Germinal center (tissue), 1 donor: ENCODE measurements at regions not wholly inside any gene's neighbourhood (a gene's known extent, or its start where the extent isn't known, plus 50 kb on each side); places are given as distances from the start of the nearest gene placed in this dataset.

Source experiments
- DNase-seq: peaks from one replicate; pipeline ENCODE4 v3.0.0; 2012; ENCODE audit warnings: mixed read lengths, low spot score

- no peak for DNase-seq
Measured at GRCh38 chr3:28816017-28816416, 464.9 kb upstream of the RBMS3 start.

DNA sequence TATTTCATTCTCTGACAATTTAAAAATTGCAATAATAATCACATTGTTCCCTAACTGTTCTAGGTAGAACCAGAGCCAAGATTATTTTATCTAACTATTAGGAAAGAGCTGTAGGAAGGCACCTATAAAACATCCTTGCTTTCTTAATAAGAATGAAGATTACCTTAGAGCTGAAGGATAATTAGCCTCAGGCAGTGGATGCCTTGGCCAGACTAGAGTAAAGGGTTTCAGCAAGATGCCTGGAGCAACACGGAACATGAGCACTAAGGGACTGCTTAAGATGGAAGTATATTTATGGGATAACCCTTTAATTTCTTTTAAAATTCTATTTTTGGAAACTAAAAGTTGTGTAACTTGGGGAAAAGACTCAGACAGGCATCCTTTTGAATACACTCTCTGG is 456.6 kb upstream of the RBMS3 start:
- no peak for DNase-seq

GRCh38 chr3:28826840-28827239 is 454.0 kb upstream of the RBMS3 start:
- DNase-seq = no peak

- no peak for DNase-seq
Measured at GRCh38 chr3:28835249-28835648, 445.6 kb upstream of the RBMS3 start.

GRCh38 chr3:28835751-28836150 is 445.1 kb upstream of the RBMS3 start:
- DNase-seq = no peak

DNA sequence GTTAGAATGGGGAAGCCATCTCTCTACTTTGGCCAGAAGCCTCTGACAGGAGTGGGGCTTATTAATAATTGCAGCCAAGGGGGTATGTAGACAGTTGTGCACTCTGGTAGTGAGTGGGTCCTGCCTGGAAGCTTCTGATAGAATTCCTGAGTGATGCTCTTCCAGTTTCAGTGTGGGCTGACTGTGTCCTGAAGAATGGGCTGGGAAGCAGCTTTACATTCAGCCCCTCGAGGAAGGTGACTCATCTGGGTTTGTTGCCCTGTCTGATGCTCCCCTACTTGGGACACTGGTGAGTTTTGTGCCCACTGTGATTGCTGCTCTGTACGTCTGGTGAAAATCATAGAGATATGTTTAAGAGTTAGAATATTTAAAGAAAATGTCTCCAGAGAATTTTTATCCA is 444.7 kb upstream of the RBMS3 start:
- DNase-seq = no peak

GRCh38 chr3:28840976-28841376 is 439.9 kb upstream of the RBMS3 start:
- DNase-seq = no peak

DNA sequence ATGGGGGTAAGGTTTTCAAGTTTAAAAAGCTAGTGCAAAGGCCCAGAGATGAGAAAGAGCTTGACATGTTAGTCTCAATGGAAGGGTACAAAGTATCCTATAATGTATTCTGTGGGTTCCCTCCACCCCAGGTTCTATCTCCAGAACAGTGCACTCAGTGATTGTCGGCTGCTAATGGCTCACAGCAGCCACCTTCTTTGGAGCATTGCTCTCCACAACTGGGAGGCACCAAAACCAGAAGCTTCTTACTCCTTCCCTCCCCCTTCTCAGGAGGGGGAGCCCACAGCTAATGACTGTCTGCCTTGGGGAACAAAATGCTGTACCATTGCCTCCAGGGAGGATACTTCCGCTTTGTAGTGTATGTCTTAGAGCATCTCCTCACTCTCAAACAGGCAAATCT is 439.4 kb upstream of the RBMS3 start:
- DNase-seq = no peak

DNA sequence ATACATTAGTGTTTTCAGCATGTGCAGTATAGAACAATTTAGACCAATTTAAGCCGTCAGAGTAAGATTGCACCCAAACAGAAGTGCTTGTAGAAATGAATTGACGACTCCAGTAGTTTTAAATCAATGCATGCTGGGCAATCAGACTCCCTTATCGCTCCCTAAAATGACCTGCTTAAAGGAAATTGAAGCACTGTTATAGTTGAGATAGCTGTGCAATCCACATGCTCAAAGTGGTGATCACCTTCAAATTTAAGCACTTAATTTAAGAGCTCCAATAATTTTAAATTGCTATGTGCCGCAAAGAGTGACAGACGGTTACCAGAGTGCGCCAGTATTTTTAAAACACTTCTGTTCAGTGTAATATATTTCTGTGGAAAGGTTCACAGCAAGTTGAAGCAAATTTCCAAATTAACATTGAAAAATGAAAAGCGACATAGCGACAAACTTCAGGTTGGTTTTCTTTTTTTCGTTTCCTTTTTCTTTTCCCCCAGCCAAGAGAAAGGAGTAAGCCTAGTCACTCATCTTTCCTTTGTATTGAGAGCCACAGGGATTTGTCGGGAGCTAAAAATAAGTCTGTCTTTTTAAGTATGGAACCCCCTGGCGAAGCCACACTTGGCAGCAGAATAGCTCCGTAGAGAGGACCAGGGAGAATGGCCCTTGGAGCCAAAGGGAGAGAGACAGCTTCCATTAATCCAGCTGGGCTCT is 436.4 kb upstream of the RBMS3 start:
- DNase-seq = no peak

- no peak for DNase-seq
Measured at GRCh38 chr3:28845006-28845324, 435.9 kb upstream of the RBMS3 start.

DNA sequence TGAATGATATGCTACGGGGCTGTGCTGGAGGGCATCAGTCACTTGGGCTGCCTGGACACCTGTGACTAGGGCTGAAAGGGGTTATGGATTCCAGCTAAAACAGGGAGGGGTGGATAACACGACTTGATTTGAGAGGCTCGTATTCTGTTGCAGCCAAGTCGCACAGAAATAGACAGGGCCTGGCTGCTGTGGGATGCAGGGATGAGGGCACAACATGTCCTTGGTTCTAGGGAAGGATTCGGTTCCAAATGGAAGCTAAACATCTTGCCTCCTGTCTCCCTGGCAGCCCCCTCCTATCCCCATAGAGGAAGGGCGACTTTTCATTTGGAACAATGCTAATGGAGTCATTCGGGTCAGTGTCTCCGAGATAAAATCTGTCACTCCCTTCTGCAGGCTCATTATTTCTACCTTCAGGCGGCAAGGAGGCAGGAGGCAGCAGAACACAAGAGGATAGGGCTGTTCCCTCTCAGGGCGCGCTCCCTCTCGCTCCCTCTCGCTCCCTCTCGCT is 433.8 kb upstream of the RBMS3 start:
- DNase-seq = no peak

- DNase-seq = no peak
Measured at GRCh38 chr3:28847736-28848135, 433.1 kb upstream of the RBMS3 start.

- DNase-seq = no peak
Measured at GRCh38 chr3:28850186-28850585, 430.7 kb upstream of the RBMS3 start.

- no peak for DNase-seq
Measured at GRCh38 chr3:28853830-28854229, 427.0 kb upstream of the RBMS3 start.

DNA sequence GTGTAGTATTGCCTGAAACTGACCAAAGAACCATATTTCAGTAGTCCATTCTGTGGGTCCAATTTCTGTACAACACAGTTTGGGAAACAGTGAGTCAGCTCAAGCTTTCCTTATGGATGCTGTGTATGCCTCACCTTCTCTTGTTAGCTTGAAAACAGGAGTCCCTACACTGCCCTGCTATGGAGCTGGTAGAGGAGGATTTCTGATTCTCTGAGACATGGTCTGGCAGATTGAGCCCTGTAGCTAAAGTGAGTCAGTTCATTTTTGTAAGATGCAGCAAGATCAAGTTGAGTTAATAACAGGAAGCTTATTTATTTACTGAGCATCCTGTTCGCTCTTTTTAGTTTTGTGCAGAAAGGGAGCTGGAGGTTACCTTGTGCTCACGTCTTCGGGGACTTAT is 424.1 kb upstream of the RBMS3 start:
- DNase-seq = no peak

GRCh38 chr3:28859897-28860296 is 421.0 kb upstream of the RBMS3 start:
- no peak for DNase-seq

GRCh38 chr3:28860307-28860706 is 420.6 kb upstream of the RBMS3 start:
- no peak for DNase-seq

DNA sequence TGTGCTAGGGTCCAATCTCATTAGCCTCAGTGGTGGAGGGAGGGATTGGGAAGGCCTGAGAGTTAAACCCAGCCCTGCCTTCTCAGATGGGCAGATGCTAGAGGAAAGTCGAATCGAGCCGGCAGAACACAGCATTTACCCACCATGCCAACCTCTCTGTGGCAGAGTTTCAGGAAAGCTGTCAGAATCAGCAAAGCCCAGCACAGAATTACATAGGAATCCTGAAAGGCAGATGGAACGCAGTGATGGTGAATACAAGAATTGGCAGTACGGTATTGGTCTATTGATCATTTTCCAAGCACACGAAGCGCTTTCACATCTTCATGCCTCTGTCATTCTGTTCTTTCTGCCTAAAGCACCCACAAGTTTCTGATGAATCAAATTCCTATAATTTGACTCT is 417.7 kb upstream of the RBMS3 start:
- no peak for DNase-seq

DNA sequence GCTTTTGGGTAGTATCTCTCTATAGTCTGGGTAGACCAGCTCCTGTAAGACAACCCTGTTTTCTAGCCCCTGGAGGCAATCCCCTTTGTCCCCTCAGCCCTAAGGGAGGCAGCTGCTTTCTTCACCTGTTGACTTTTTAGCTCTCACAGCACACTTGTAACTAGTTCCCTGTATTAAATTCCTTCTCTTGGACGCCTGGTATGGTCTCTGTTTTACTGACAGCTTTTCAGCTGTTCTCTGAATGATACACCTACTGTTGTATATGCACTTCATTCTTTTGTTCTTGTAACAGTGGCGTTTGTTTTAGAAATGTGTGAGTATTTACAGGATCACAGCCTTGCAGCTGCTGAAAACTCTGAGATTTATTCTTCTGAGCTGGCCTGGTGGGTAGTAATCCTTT is 413.0 kb upstream of the RBMS3 start:
- no peak for DNase-seq

GRCh38 chr3:28868897-28869296 is 412.0 kb upstream of the RBMS3 start:
- no peak for DNase-seq

- DNase-seq = no peak
Measured at GRCh38 chr3:28877912-28878311, 403.0 kb upstream of the RBMS3 start.

DNA sequence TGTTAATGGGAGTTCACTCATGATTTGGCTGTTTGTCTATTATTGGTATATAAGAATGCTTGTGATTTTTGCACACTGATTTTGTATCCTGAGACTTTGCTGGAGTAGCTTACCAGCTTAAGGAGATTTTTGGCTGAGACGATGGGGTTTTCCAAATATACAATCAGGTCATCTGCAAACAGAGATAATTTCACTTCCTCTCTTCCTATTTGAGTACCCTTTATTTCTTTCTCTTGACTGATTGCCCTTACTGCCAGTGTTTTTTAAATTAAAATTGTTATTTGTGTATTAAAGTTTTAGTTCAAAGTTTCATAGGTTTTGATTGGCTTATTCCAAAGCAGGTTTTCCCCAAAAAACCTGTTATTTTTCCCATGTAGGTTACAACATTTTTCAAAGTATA is 390.5 kb upstream of the RBMS3 start:
- no peak for DNase-seq

DNA sequence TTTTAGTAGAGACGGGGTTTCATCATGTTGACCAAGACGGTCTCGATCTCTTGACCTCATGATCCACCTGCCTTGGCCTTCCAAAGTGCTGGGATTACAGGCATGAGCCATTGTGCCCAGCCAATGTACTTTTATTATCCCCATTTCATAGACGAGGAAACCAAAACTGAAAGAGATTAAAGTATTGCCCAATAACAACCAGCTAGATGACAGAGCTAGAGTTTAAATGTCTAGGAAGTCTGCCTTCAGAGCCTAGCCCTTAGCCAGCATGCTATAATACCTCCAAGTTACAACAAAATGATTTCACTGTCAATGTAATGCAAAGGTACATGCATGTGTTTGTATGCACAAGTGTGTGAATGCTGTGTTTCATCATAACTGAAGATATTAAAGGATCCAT is 389.4 kb upstream of the RBMS3 start:
- no peak for DNase-seq

DNA sequence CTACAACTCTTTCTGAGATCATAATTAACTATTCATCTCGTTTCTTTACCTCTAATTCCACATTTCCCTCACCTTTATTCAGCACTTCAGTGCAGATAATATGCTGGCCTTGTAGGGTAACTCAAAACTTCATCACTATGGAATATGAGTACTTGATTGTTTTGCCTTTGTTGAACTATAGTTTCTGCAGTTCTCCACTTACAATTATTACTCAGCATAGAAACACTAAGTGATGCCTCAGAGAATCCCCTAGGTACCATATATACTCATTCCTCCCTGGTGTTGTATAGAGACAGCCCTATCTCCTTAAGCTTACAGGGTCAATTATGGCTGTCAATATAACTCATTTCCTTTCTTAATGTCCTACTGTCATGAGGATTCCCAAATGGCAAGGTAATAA is 380.6 kb upstream of the RBMS3 start:
- no peak for DNase-seq

- no peak for DNase-seq
Measured at GRCh38 chr3:28901018-28901417, 379.9 kb upstream of the RBMS3 start.
